RWPE2 (cell line): ENCODE measurements at regions not wholly inside any gene's neighbourhood (a gene's known extent, or its start where the extent isn't known, plus 50 kb on each side); places are given as distances from the start of the nearest gene placed in this dataset.
A peak's percentile ranks its signal among the peaks of the same experiment; 100 is the strongest.

Experiments
- ATAC-seq: fragments of 200-7000 bp; cut with Tn5 transposase; 3 replicates; pipeline ENCODE4 v1.9.1; 2021; ENCODE audit warnings: low read depth
- DNase-seq: peaks from one replicate; pipeline ENCODE4 v3.0.0-alpha.2; 2020; ENCODE audit warnings: low spot score
- H3K27ac ChIP-seq: fragments of 450-650 bp; 2 replicates; pipeline ENCODE4 v1.5.1; 2017; ENCODE audit warnings: mild to moderate bottlenecking; ENCODE audit not compliant: poor library complexity, severe bottlenecking
- H3K27me3 ChIP-seq: fragments of 250-450 bp; sonication (Bioruptor Pico); 2 replicates; pipeline ENCODE4 v1.5.1; 2021; ENCODE audit warnings: mild to moderate bottlenecking, moderate library complexity; ENCODE audit not compliant: insufficient read depth, poor library complexity, severe bottlenecking
- H3K36me3 ChIP-seq: fragments of 250-450 bp; sonication (Bioruptor Pico); 2 replicates; pipeline ENCODE4 v1.5.1; 2020; ENCODE audit warnings: low read depth, mild to moderate bottlenecking, moderate library complexity
- H3K4me1 ChIP-seq: fragments of 250-450 bp; sonication (Bioruptor Pico); 2 replicates; pipeline ENCODE4 v1.5.1; 2021; ENCODE audit warnings: mild to moderate bottlenecking, moderate library complexity; ENCODE audit not compliant: insufficient read depth, poor library complexity, severe bottlenecking
- H3K4me3 ChIP-seq: fragments of 250-450 bp; sonication (Bioruptor Pico); 2 replicates; pipeline ENCODE4 v1.5.1; 2021; ENCODE audit warnings: mild to moderate bottlenecking, moderate library complexity; ENCODE audit not compliant: severe bottlenecking
- H3K9me3 ChIP-seq: fragments of 250-450 bp; sonication (Bioruptor Pico); 2 replicates; pipeline ENCODE4 v1.5.1; 2021; ENCODE audit warnings: mild to moderate bottlenecking, moderate library complexity; ENCODE audit not compliant: severe bottlenecking
- CTCF ChIP-seq: fragments of 450-650 bp; IDR thresholded peaks from one replicate; pipeline ENCODE4 v1.5.1; 2017; ENCODE audit warnings: mild to moderate bottlenecking, moderate library complexity; ENCODE audit not compliant: poor library complexity, severe bottlenecking

- no peaks in the 10 kb centered on the region for H3K27me3 ChIP-seq
- no peak for TF ChIP-seq CTCF
- ATAC-seq (no peak), DNase-seq (no peak)
- no peaks in the 10 kb centered on the region for H3K36me3 ChIP-seq
- H3K9me3 ChIP-seq = peaks cover 2% of the 10 kb centered on the region
- H3K4me3 ChIP-seq = no peak overlapping the region
- H3K4me1 ChIP-seq = peaks cover 1% of the 10 kb centered on the region
- H3K27ac ChIP-seq = peak overlapping the region; percentile 9
Measured at GRCh38 chr10:32155075-32155516, 98.9 kb upstream of the KIF5B start.

GRCh38 chr10:32153931-32154330 lies 97.7 kb upstream of the KIF5B start:
- no peak for DNase-seq
- peaks cover 2% of the 10 kb centered on the region for H3K9me3 ChIP-seq
- H3K27me3 ChIP-seq = no peaks in the 10 kb centered on the region
- no peaks in the 10 kb centered on the region for H3K36me3 ChIP-seq
- ATAC-seq = no peak
- H3K4me3 ChIP-seq = no peak overlapping the region
- H3K27ac ChIP-seq = no peak overlapping the region
- TF ChIP-seq CTCF = no peak
- peaks cover 13% of the 10 kb centered on the region for H3K4me1 ChIP-seq

- no peak overlapping the region for H3K4me3 ChIP-seq
- ATAC-seq (no peak), DNase-seq (no peak)
- no peaks in the 10 kb centered on the region for H3K36me3 ChIP-seq
- H3K27ac ChIP-seq = no peak overlapping the region
- H3K27me3 ChIP-seq = no peaks in the 10 kb centered on the region
- peaks cover 14% of the 10 kb centered on the region for H3K4me1 ChIP-seq
- H3K9me3 ChIP-seq = peaks cover 2% of the 10 kb centered on the region
- no peak for TF ChIP-seq CTCF
Measured at GRCh38 chr10:32153252-32153651, 97.0 kb upstream of the KIF5B start.

- peaks cover 2% of the 10 kb centered on the region for H3K9me3 ChIP-seq
- DNase-seq = no peak
- no peak for ATAC-seq
- H3K36me3 ChIP-seq = no peaks in the 10 kb centered on the region
- TF ChIP-seq CTCF = no peak
- no peak overlapping the region for H3K4me3 ChIP-seq
- H3K4me1 ChIP-seq = peaks cover 14% of the 10 kb centered on the region
- H3K27ac ChIP-seq = no peak overlapping the region
- H3K27me3 ChIP-seq = no peaks in the 10 kb centered on the region
Measured at GRCh38 chr10:32151871-32152270, 95.6 kb upstream of the KIF5B start.

- Histone ChIP-seq H3K4me3 (no peak overlapping the region), H3K4me1 (peaks cover 14% of the 10 kb centered on the region), H3K36me3 (no peaks in the 10 kb centered on the region), H3K27ac (peak overlapping the region; percentile 69), H3K27me3 (no peaks in the 10 kb centered on the region), H3K9me3 (peaks cover 2% of the 10 kb centered on the region)
- no peak for ATAC-seq
- no peak for DNase-seq
- TF ChIP-seq CTCF = no peak
Measured at GRCh38 chr10:32150532-32151101, 94.4 kb upstream of the KIF5B start.
